Hepatocyte (in vitro differentiated cells): ENCODE measurements at regions not wholly inside any gene's neighbourhood (a gene's known extent, or its start where the extent isn't known, plus 50 kb on each side); places are given as distances from the start of the nearest gene placed in this dataset.

Experiments used
- DNase-seq: peaks from one replicate; pipeline ENCODE4 v3.0.0-alpha.2; 2016; ENCODE audit warnings: low spot score
- H2AFZ ChIP-seq: fragments of 200-600 bp; sonication (generic); 2 replicates; pipeline ENCODE4 v1.6.0; 2016; ENCODE audit warnings: antibody characterized with exemption, mild to moderate bottlenecking
- H3K27ac ChIP-seq: fragments of 200-600 bp; sonication (generic); 2 replicates; pipeline ENCODE4 v1.5.1; 2016; ENCODE audit warnings: mild to moderate bottlenecking
- H3K27me3 ChIP-seq: fragments of 200-600 bp; sonication (generic); 2 replicates; pipeline ENCODE4 v1.6.1; 2016
- H3K36me3 ChIP-seq: fragments of 200-600 bp; sonication (generic); replicated peaks from 2 replicates; pipeline ENCODE4 v1.5.1; 2016; ENCODE audit warnings: low read depth; ENCODE audit not compliant: insufficient read depth
- H3K4me1 ChIP-seq: fragments of 200-600 bp; sonication (generic); 2 replicates; pipeline ENCODE4 v1.5.1; 2016; ENCODE audit warnings: mild to moderate bottlenecking, moderate library complexity; ENCODE audit not compliant: insufficient read depth
- H3K4me2 ChIP-seq: fragments of 200-600 bp; sonication (generic); 2 replicates; pipeline ENCODE4 v1.6.0; 2016
- H3K4me3 ChIP-seq: fragments of 200-600 bp; sonication (generic); 2 replicates; pipeline ENCODE4 v1.5.1; 2016; ENCODE audit warnings: mild to moderate bottlenecking
- H3K79me2 ChIP-seq: fragments of 200-600 bp; sonication (generic); 2 replicates; pipeline ENCODE4 v1.6.0; 2017; ENCODE audit warnings: mild to moderate bottlenecking
- H3K9me2 ChIP-seq: fragments of 200-600 bp; sonication (generic); replicated peaks from 2 replicates; pipeline ENCODE4 v1.6.0; 2017; ENCODE audit warnings: mild to moderate bottlenecking; ENCODE audit not compliant: insufficient read depth
- H3K9me3 ChIP-seq: fragments of 200-600 bp; sonication (generic); 2 replicates; pipeline ENCODE4 v1.5.1; 2016; ENCODE audit warnings: low read depth, mild to moderate bottlenecking
- H4K20me1 ChIP-seq: fragments of 200-600 bp; sonication (generic); 2 replicates; pipeline ENCODE4 v1.6.0; 2016; ENCODE audit warnings: mild to moderate bottlenecking; ENCODE audit not compliant: insufficient read depth, poor library complexity, severe bottlenecking
- CTCF ChIP-seq: fragments of 200-600 bp; sonication (generic); IDR thresholded peaks from 2 replicates; pipeline ENCODE4 v1.5.1; 2016; ENCODE audit warnings: antibody characterized with exemption, mild to moderate bottlenecking; ENCODE audit not compliant: poor library complexity
- EZH2 ChIP-seq: fragments of 200-600 bp; sonication (generic); IDR thresholded peaks from 2 replicates; pipeline ENCODE4 v1.6.1; 2016; ENCODE audit warnings: antibody characterized with exemption, mild to moderate bottlenecking, borderline replicate concordance
- EZH2phosphoT487 ChIP-seq: fragments of 200-600 bp; sonication (generic); IDR thresholded peaks from one replicate; pipeline ENCODE4 v1.6.1; 2018; ENCODE audit warnings: antibody characterized with exemption, mild to moderate bottlenecking, low read depth, moderate library complexity; ENCODE audit not compliant: unreplicated experiment, severe bottlenecking
- WGBS: methylation state at CpG from one replicate; pipeline ENCODE4 v1.1.6; 2016; ENCODE audit warnings: low lambda C conversion rate; ENCODE audit errors: missing lambda C conversion rate; 5-methylcytosine and 5-hydroxymethylcytosine counted together

- H2AFZ ChIP-seq = no peak overlapping the region
- H4K20me1 ChIP-seq = no peaks in the 10 kb centered on the region
- H3K4me1 ChIP-seq = no peaks in the 10 kb centered on the region
- no peaks in the 10 kb centered on the region for H3K27me3 ChIP-seq
- no peak overlapping the region for H3K4me2 ChIP-seq
- WGBS = 24% methylated on average over 1 of the region's 1 CpG
- no peak overlapping the region for H3K4me3 ChIP-seq
- H3K9me2 ChIP-seq = no peaks in the 10 kb centered on the region
- no peaks in the 10 kb centered on the region for H3K79me2 ChIP-seq
- no peaks in the 10 kb centered on the region for H3K9me3 ChIP-seq
- H3K36me3 ChIP-seq = no peaks in the 10 kb centered on the region
- DNase-seq = no peak
- no peak overlapping the region for H3K27ac ChIP-seq
- TF ChIP-seq EZH2phosphoT487 (no peak), CTCF (no peak), EZH2 (no peak)
These were observed 481.8 kb upstream of the ARRDC3 start for GRCh38 chr5:91864962-91865361.

GRCh38 chr5:91851670-91852069 is 468.6 kb upstream of the ARRDC3 start:
- Histone ChIP-seq H3K27ac (no peak overlapping the region), H2AFZ (no peak overlapping the region), H3K4me1 (no peaks in the 10 kb centered on the region), H3K4me3 (no peak overlapping the region), H3K79me2 (no peaks in the 10 kb centered on the region), H3K4me2 (no peak overlapping the region), H4K20me1 (no peaks in the 10 kb centered on the region), H3K9me3 (no peaks in the 10 kb centered on the region), H3K36me3 (no peaks in the 10 kb centered on the region), H3K27me3 (no peaks in the 10 kb centered on the region), H3K9me2 (no peaks in the 10 kb centered on the region)
- 73% methylated on average over 2 of the region's 2 CpGs for WGBS
- TF ChIP-seq EZH2 = no peak
- no peak for TF ChIP-seq EZH2phosphoT487
- DNase-seq = no peak

- TF ChIP-seq CTCF = no peak
- no peak for TF ChIP-seq EZH2
- no peak for TF ChIP-seq EZH2phosphoT487
- H2AFZ ChIP-seq = no peak overlapping the region
- WGBS = 88% methylated on average over 2 of the region's 2 CpGs
These were observed 466.9 kb upstream of the ARRDC3 start for GRCh38 chr5:91850031-91850430.

GRCh38 chr5:91849069-91849468 is 466.0 kb upstream of the ARRDC3 start:
- Histone ChIP-seq H4K20me1 (no peaks in the 10 kb centered on the region), H3K36me3 (no peaks in the 10 kb centered on the region), H2AFZ (no peak overlapping the region), H3K4me1 (no peaks in the 10 kb centered on the region), H3K27me3 (no peaks in the 10 kb centered on the region), H3K9me2 (no peaks in the 10 kb centered on the region), H3K27ac (no peak overlapping the region), H3K4me2 (no peak overlapping the region), H3K9me3 (no peaks in the 10 kb centered on the region), H3K4me3 (no peak overlapping the region), H3K79me2 (no peaks in the 10 kb centered on the region)
- DNase-seq = no peak
- WGBS = 94% methylated on average over 3 of the region's 3 CpGs
- no peak for TF ChIP-seq EZH2phosphoT487
- TF ChIP-seq EZH2 = no peak
- TF ChIP-seq CTCF = no peak

More at GRCh38 chr5:91850031-91850430, 466.9 kb upstream of the ARRDC3 start:
- H3K27ac ChIP-seq = no peak overlapping the region
- no peak for DNase-seq
- no peaks in the 10 kb centered on the region for H3K9me2 ChIP-seq
- H3K4me3 ChIP-seq = no peak overlapping the region
- no peaks in the 10 kb centered on the region for H3K36me3 ChIP-seq
- H3K27me3 ChIP-seq = no peaks in the 10 kb centered on the region
- H3K79me2 ChIP-seq = no peaks in the 10 kb centered on the region
- H3K4me1 ChIP-seq = no peaks in the 10 kb centered on the region
- no peak overlapping the region for H3K4me2 ChIP-seq
- H3K9me3 ChIP-seq = no peaks in the 10 kb centered on the region
- H4K20me1 ChIP-seq = no peaks in the 10 kb centered on the region
